K562 (cell line): ENCODE measurements at regions not wholly inside any gene's neighbourhood (a gene's known extent, or its start where the extent isn't known, plus 50 kb on each side); places are given as distances from the start of the nearest gene placed in this dataset.

ENCODE experiments used
- ATAC-seq: fragments of 200-7000 bp; cut with Tn5 transposase; 3 replicates; pipeline ENCODE4 v1.9.1; 2020; ENCODE audit warnings: moderate library complexity
- BruUV-seq: library from RNA; stranded (reverse); fragments of 400-500 nt; replicated peaks from 2 replicates; lab custom pipeline; 2021; lab: Mats Ljungman, UMichigan
- CTCF ChIA-PET: fragments of 300-600 bp; formaldehyde crosslinking; extraction: SDS; loops from one replicate; lab custom pipeline; 2021; ENCODE audit warnings: low intra/inter-chr PET ratio; lab: Yijun Ruan, JAX
- POLR2A ChIA-PET: fragments of 300-600, 350-650 bp; sonication (Branson Sonifier 250); formaldehyde crosslinking; extraction: SDS; loops from one replicate; lab custom pipeline; 2021; ENCODE audit warnings: antibody characterized with exemption, inconsistent platforms; lab: Yijun Ruan, JAX
- DNase-seq, 4 experiments: peaks; one replicate each; pipeline versions ENCODE4 v3.0.0 to v3.0.0-alpha.2; 2011 to 2018; ENCODE audit warnings: low spot score in 3 of 4, mixed read lengths in 3 of 4; ENCODE audit errors: extremely low read depth in 1 of 4
- FAIRE-seq: peaks from 2 replicates; lab custom pipeline; 2011; peaks lifted over from hg19 to GRCh38; lab: Jason Lieb, UNC
- H2AFZ ChIP-seq: 2 replicates; pipeline ENCODE4 v1.6.0; 2011; ENCODE audit warnings: low read depth, low read length, control low read depth, inconsistent platforms
- H3K27ac ChIP-seq: fragments of 200-600 bp; 3 replicates; pipeline ENCODE4 v1.8.0; 2011; ENCODE audit warnings: low read depth, mild to moderate bottlenecking, control low read depth, inconsistent platforms, low read length, moderate library complexity, mixed read lengths; ENCODE audit errors: extremely low read depth
- H3K27me3 ChIP-seq, 2 experiments: fragments of 300-600 bp in 1 of 2; 2 replicates in 1 of 2; 3 replicates in 1 of 2; pipeline versions ENCODE4 v1.6.0 to v1.8.0; 2011; ENCODE audit warnings: inconsistent platforms in 2 of 2, low read length in 2 of 2, mild to moderate bottlenecking in 1 of 2, mixed read lengths in 1 of 2, moderate library complexity in 1 of 2; ENCODE audit not compliant: control insufficient read depth in 2 of 2, insufficient read depth in 2 of 2
- H3K36me3 ChIP-seq: fragments of 300-600 bp; 3 replicates; pipeline ENCODE4 v1.8.0; 2011; ENCODE audit warnings: mild to moderate bottlenecking, low read length, inconsistent platforms; ENCODE audit not compliant: control insufficient read depth, insufficient read depth
- H3K4me1 ChIP-seq, 2 experiments: fragments of 200-600 bp in 1 of 2; replicated peaks in 1 of 2; 2 replicates in 1 of 2; 3 replicates in 1 of 2; pipeline versions ENCODE4 v1.5.1 to v1.8.0; 2011; ENCODE audit warnings: inconsistent platforms in 2 of 2, low read length in 2 of 2, mild to moderate bottlenecking in 1 of 2, mixed read lengths in 1 of 2, moderate library complexity in 1 of 2; ENCODE audit not compliant: control insufficient read depth in 2 of 2, insufficient read depth in 2 of 2
- H3K4me2 ChIP-seq: 2 replicates; pipeline ENCODE4 v1.6.1; 2011; ENCODE audit warnings: low read length, control low read depth, inconsistent platforms, mixed read lengths; ENCODE audit not compliant: insufficient read depth
- H3K4me3 ChIP-seq: fragments of 200-600 bp; sonication (generic), shearing (Covaris generic); 2 replicates; pipeline ENCODE4 v1.5.1; 2016; ENCODE audit warnings: control low read depth, inconsistent platforms
- H3K79me2 ChIP-seq: fragments of 200-600 bp; 3 replicates; pipeline ENCODE4 v1.8.0; 2011; ENCODE audit warnings: low read length, inconsistent platforms; ENCODE audit not compliant: control insufficient read depth, insufficient read depth
- H3K9ac ChIP-seq, 2 experiments: 2 replicates each; pipeline versions ENCODE4 v1.6.0 to v1.6.1; 2011; ENCODE audit warnings: low read depth in 2 of 2, low read length in 2 of 2, control low read depth in 1 of 2, inconsistent platforms in 1 of 2, mild to moderate bottlenecking in 1 of 2, mixed read lengths in 1 of 2; ENCODE audit not compliant: insufficient read depth in 1 of 2
- H3K9me1 ChIP-seq: one replicate; pipeline ENCODE4 v1.6.0; 2011; ENCODE audit warnings: inconsistent platforms, mild to moderate bottlenecking, low read length, moderate library complexity; ENCODE audit not compliant: control insufficient read depth, insufficient read depth
- H3K9me3 ChIP-seq: replicated peaks from 2 replicates; pipeline ENCODE4 v1.5.1; 2011; ENCODE audit warnings: low read depth, low read length, inconsistent platforms; ENCODE audit not compliant: control insufficient read depth, insufficient read depth
- H4K20me1 ChIP-seq: replicated peaks from 2 replicates; pipeline ENCODE4 v1.6.1; 2011; ENCODE audit warnings: low read length, inconsistent platforms, mixed read lengths; ENCODE audit not compliant: control insufficient read depth, insufficient read depth
- BRCA1 ChIP-seq, 2 experiments: fragments of 450-650 bp in 1 of 2; sonication (generic) in 1 of 2; formaldehyde crosslinking in 1 of 2; IDR thresholded peaks; 2 replicates each; pipeline versions ENCODE4 v1.5.0 to v1.6.1; 2017 to 2020; ENCODE audit warnings: mild to moderate bottlenecking in 1 of 2, missing genetic modification reagents in 1 of 2
- NCOA1 ChIP-seq: fragments of 450-650 bp; IDR thresholded peaks from 2 replicates; pipeline ENCODE4 v1.6.1; 2016; ENCODE audit warnings: low read depth
- POLR2A ChIP-seq: fragments of 450-650 bp; conservative IDR thresholded peaks from 2 replicates; pipeline ENCODE4 v1.6.1; 2016
- SNRNP70 ChIP-seq: fragments of 200-400 bp; formaldehyde crosslinking; optimal IDR thresholded peaks from 2 replicates; pipeline ENCODE3; 2017; ENCODE audit warnings: low read depth, low read length
- TCF3 ChIP-seq: sonication (generic); formaldehyde crosslinking; IDR thresholded peaks from 2 replicates; pipeline ENCODE4 v1.4.0; 2020; ENCODE audit warnings: mild to moderate bottlenecking, missing genetic modification reagents
- WGBS: fragments of 100-300 bp; shearing (Covaris generic); methylation state at CpG from one replicate; pipeline ENCODE4 v1.1.6; 2016; ENCODE audit warnings: low coverage, mixed read lengths; ENCODE audit not compliant: insufficient coverage; ENCODE audit errors: missing lambda C conversion rate; 5-methylcytosine and 5-hydroxymethylcytosine counted together
- in situ Hi-C: fragments of 300-500 bp; cut with MboI; formaldehyde crosslinking; loops from 4 replicates; pipeline ENCODE4 v1.15.0; 2018; ENCODE audit warnings: inconsistent platforms, mixed read lengths
- intact Hi-C: fragments of 100-400 bp; cut with micrococcal nuclease; formaldehyde crosslinking; loops from 2 replicates; pipeline ENCODE4 v1.14.2; 2022
- TF ChIP-seq, protein P1 (sequence below): fragments of 450-650 bp; conservative IDR thresholded peaks from 2 replicates; pipeline ENCODE4 v1.6.1; 2016; ENCODE audit warnings: missing genetic modification characterization, low read depth, mild to moderate bottlenecking, control low read depth, missing compliant biosample characterization

DNA sequence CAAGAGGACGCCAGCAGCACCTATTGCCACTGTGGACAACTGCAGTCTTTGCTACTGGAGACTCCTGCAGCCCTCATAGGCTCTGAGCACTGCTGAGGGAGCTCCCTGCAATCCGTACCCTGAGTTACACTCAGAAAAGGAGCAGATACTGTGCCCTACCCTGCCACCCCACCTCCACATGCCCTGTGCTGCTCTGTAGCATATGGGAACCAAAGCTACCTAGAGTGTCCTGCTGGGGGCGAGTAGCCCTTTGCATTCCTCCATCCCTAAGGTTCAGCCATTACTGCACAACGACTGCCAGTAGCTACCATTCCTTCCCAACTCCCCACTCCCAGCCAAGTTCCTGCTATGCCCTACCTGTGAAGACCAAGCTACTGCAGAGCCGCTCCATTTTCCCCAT, 90.2 kb upstream of the SNCAIP start:
- no peaks in the 10 kb centered on the region for H3K27me3 ChIP-seq
- no TSS peak for BruUV-seq
- H2AFZ ChIP-seq, result no peak overlapping the region
- H3K27ac ChIP-seq, result no peak overlapping the region
- H3K4me3 ChIP-seq, result no peak overlapping the region
- peak; percentile 42; the same call in 2 of the 3 replicates for ATAC-seq
- 2% methylated on average over 5 of the region's 5 CpGs for WGBS
- H3K79me2 ChIP-seq, result no peaks in the 10 kb centered on the region
- H4K20me1 ChIP-seq, result no peaks in the 10 kb centered on the region
- FAIRE-seq, result no peak
- H3K4me1 ChIP-seq, result no peaks in the 10 kb centered on the region
- H3K9me1 ChIP-seq, result no peaks in the 10 kb centered on the region
- DNase-seq, result no peak
- H3K9ac ChIP-seq, result no peak overlapping the region
- ChIA-PET POLR2A (no interaction called here), CTCF (no interaction called here)
- intact Hi-C loops, result no loop called here
- TF ChIP-seq TCF3 (CRISPR knock-in tag), result no peak
- TF ChIP-seq NCOA1, result no peak
- no peak for TF ChIP-seq SNRNP70
- no peaks in the 10 kb centered on the region for H3K36me3 ChIP-seq
- in situ Hi-C loops, result no loop called here
- no peak overlapping the region for H3K4me2 ChIP-seq
- no peaks in the 10 kb centered on the region for H3K9me3 ChIP-seq

DNA sequence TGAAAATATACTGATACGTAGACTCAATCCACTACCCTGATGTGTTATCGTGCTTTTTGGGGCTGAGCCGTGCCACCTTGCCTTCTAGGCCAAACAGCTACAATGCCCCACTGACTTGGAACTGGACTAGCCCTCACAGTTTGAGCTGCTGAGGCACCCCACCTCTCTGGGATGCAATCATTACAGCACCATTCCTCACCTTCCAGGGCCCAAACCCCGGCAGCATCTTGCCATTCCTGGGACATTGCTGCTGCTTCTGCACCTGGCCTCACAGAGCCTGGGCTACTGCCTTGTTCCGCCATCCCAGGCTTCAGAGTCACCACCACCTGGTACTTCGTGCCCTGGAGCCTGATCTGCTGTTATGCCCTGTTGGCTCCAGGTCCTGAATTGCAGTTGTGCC, 89.5 kb upstream of the SNCAIP start:
- WGBS, result 0% methylated on average over 6 of the region's 6 CpGs
- Histone ChIP-seq H3K36me3 (no peaks in the 10 kb centered on the region), H3K27ac (no peak overlapping the region), H3K79me2 (no peaks in the 10 kb centered on the region), H2AFZ (no peak overlapping the region), H3K9ac (no peak overlapping the region), H3K9me3 (no peaks in the 10 kb centered on the region), H4K20me1 (no peaks in the 10 kb centered on the region), H3K4me2 (no peak overlapping the region), H3K4me1 (no peaks in the 10 kb centered on the region), H3K4me3 (no peak overlapping the region), H3K27me3 (no peaks in the 10 kb centered on the region), H3K9me1 (no peaks in the 10 kb centered on the region)
- DNase-seq (no peak), FAIRE-seq (no peak), ATAC-seq (no peak)
- in situ Hi-C loops (no loop called here), intact Hi-C loops (no loop called here)
- CTCF ChIA-PET, result no interaction called here
- TF ChIP-seq, protein P1, sequence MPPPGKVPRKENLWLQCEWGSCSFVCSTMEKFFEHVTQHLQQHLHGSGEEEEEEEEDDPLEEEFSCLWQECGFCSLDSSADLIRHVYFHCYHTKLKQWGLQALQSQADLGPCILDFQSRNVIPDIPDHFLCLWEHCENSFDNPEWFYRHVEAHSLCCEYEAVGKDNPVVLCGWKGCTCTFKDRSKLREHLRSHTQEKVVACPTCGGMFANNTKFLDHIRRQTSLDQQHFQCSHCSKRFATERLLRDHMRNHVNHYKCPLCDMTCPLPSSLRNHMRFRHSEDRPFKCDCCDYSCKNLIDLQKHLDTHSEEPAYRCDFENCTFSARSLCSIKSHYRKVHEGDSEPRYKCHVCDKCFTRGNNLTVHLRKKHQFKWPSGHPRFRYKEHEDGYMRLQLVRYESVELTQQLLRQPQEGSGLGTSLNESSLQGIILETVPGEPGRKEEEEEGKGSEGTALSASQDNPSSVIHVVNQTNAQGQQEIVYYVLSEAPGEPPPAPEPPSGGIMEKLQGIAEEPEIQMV (tag), result no peak
- TF ChIP-seq BRCA1 (IDR thresholded peaks at IDR 0.05) (no peak), BRCA1 (CRISPR knock-in tag; IDR thresholded peaks at IDR 0.05) (no peak), POLR2A (no peak)
- BruUV-seq, result no TSS peak
- POLR2A ChIA-PET, result no interaction called here
